HG03378 (cell line): ENCODE measurements at regions not wholly inside any gene's neighbourhood (a gene's known extent, or its start where the extent isn't known, plus 50 kb on each side); places are given as distances from the start of the nearest gene placed in this dataset.
A peak's percentile ranks its signal among the peaks of the same experiment; 100 is the strongest.
"Not testable (repeated sequence)": the region's sequence is repeated elsewhere in the genome, so short reads cannot be mapped to it uniquely, and the experiment has no call there.

ENCODE experiments used
- ATAC-seq: cut with Tn5 transposase; IDR thresholded peaks from one replicate; pipeline ENCODE4 v1.9.1; 2021; ENCODE audit warnings: mild to moderate bottlenecking, moderate library complexity; ENCODE audit not compliant: unreplicated experiment

DNA sequence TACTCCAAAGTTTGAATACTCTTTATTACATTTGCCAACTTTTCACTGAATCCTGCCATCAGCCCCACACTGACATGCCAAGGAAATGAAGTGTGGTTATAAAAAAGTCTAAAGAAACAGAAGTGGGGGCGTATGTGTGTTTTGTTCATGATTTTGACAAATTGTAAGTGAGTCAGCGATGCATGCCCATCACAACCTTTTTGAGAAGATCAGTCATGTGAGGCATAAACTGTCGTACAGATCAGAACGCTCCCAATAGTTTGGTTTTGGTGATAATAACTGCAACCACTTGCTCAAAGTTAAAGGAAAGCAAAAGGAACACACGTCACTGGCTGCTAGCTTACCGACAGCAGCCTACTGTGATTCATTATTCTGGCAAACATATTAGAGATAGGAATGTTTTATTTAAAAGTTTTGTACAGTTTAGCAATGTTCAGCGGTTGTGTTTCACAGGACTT, 95.6 kb downstream of the RGS2 start:
- no peak for ATAC-seq

DNA sequence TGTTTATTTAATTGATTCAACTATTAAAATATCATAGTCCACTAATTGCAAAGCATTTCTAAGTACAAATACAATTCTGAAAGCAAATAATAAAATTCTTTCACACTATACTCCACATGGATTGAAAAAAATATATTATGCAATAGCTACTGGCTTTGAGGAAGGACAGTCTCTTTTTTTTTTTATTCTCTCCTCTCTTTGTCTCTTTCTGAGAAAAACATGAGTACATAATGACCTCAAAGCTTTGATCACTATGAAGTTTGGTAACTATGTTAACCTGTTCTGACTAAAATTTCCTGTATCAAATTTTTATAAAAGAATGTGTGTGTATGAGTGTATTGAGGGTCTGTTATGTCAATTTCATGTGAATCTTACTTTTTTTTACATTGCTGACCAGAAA, 96.2 kb downstream of the RGS2 start:
- no peak for ATAC-seq

DNA sequence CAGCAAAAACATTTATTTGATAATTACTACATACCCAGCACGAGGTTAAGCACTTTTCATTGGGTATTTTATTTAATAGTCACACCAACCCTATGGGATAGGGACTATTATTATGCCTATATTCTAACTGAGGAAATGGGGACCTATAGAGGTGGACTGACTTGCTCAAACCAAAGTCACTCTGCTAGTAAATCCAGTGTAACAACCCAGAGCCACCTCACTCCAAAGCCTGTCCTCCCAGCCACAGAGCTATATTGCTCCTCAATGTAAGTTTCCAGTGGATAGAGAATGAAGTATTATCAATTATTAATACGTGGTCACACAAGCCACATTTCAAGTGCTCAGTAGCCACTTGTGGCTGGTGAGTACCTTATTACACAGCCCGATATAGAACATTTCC, 97.5 kb downstream of the RGS2 start:
- ATAC-seq = no peak

DNA sequence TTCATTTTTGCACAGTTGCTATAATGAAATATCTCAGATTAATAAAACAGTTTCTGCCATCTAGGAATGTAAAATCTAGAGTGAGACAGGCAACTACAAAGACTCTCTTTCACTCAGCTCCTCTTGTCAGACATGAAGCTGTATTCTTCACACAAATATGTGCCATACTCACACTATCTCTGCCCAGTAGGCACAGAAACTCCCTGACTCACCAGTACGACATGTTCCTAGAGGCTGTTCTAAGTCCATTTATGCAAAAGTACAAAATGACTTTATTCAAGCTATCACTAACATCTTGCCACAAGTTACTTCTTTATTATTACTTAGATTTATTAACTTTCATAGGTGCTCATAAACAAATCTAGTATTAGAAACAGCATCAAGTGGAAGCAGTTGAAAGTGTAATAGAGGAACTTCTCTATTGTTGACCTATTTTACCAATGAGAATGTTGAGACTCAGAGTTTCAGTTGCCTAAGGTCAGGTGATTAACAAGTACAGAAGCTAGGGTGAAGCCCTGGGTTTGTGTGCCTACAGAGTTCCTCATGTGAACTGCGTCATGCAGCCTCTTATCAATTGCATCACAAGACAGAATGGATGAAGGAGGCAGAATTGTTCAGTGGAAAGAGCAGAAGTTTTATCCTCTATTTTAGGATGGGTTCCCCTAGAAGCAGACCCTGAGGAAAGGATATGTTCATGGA, 98.9 kb downstream of the RGS2 start:
- peak; percentile 51 for ATAC-seq

DNA sequence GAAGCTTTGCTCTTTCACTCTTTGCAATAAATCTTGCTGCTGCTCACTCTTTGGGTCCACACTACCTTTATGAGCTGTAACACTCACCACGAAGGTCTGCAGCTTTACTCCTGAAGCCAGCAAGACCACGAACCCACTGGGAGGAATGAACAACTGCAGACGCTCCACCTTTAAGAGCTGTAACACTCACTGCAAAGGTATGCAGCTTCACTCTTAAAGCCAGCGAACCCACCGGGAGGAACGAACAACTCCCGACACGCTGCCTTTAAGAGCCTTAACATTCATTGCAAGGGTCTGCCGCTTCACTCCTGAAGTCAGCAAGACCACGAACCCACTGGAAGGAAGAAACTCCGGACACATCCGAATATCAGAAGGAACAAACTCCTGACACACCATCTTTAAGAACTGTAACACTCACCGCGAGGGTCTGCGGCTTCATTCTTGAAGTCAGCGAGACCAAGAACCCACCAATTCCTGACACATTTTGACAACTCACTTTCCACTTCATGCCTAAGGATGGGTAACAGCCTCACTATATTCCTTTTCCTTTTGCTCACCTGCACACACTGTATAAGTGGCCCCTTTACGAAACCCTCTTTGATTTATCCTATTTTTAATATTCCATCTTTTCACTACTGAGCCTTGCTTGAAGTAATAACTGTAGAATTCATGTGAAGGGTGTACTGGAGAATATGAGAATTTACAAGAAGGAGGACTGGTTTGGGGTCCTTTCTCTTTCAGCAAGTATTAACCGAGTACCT, 103.2 kb downstream of the RGS2 start:
- not testable (repeated sequence) for ATAC-seq

DNA sequence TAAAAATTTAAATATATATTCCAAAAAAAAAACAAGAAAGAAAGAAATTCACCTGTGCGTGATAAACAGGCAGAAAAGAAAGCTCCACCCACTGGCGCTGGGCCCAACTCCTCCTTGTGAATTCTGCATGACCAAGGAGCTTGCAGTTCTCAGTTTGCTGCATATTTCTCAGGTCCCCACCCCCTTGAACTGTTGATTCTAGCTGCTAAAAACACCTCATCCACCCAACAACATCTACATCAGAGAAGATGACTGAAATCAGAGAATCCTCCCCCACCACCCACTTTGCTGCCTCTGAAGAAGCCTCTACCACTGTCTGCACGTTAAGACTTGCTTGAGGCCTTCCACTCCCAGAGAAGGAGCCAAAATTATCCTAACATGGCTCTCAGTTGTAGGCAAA, 104.8 kb downstream of the RGS2 start:
- ATAC-seq = no peak

DNA sequence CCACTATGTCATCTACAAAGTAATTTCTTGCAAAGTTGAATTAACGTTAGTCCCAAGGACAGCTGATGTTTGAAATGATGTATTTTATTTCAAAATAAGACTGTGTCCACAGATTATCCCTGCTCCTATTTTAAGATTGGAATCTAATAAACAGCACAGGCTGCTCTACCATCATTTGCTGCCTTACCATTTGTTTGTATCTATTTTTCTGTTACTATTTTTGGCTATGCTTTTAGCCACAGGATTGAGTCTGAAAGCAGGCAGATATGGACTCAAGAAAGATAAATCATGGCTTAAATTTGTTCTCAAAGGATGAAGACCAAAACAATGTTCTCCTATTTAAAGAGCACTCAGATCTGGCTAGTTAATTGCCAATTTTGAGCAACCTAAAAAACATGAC, 105.3 kb downstream of the RGS2 start:
- no peak for ATAC-seq

DNA sequence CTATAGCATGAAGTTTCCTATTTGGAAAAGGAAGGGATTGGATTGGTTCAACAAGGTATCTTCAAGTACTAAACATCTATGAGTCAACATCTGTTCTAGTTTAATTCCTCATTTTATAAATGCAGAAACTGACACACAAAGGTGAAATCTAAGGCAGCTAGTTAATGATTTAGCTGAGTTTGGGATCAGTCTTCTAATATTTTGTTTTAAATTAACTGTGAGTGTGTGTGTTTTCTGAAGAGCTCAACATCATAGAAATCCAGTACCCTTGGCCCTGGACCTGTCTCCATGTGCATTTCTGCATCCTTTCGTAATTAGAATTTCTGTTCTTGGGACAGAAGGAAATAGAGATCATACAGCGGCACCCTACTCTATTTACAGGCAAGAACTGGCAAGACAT, 105.9 kb downstream of the RGS2 start:
- no peak for ATAC-seq

DNA sequence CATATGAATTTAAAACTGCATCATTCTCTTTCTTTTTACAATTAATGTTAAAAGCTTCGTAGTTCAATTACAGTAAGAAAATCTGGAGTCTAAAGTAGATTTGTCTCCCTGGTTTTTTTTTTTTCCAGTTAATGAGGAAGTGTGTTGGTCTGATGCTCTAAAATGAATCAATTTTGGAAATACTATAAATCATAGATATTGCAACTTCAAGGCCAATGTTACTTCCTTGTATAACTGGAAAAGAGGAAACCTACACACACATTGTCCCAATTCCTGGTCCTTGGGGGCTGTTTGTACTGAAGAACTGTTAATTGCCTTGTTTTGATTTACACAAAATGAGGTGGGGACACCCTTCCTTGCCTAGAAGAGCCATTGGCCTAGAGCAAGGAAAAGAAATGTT, 107.2 kb downstream of the RGS2 start:
- ATAC-seq = no peak

DNA sequence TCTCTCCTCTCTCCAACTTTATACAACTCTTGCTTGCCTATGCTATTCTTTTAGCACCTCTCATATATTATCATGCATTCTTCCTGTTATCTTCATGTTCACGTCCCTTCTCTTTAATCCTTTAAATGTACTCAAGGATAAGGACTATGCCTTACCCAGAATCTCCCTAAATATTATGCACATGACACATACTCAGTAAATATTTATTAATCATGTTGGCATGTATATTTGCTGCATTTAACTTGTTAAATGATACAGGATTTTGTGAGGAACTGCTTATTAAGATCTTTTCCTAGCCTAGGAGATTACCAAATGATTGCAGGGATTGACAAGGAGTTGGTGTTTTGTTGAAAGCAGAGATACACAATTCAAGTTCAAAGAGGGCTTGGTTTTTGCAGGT, 109.4 kb downstream of the RGS2 start:
- ATAC-seq = no peak

DNA sequence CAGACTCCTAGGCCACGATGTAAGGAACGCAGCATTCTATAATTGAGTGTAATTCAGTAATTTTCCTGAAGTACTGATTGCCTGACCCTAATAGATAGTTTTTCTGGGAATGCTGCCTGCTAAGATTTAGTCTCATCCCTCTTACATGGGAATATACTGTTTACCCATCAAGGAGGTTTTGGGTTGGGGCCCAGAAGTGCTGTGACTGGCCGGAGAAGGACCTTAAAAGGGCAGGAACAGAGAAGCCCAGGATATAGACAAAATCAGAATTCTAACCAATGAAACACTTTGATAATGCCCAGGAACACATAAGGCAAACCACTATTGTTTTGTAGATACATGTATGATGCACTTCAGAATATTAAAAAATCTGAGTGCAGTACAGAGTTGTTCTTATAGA, 111.6 kb downstream of the RGS2 start:
- ATAC-seq = no peak

DNA sequence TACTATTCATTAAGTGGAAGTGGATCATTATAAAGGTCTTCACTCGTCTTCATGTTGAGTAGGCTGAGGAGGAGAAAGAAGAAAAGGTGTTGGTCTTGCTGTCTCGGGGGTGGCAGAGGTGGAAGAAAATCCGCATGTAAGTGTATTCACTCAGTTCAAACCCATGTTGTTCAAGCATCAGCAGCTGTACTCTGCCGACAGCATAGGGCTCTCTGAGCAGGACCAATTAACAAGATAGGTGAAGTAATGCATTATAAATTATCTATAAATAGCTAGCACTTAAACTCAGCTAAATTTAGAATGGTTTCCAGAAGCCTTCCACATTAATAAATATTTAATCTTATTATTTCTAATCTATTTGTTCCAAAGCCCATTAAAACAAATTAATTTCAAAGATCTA, 116.8 kb downstream of the RGS2 start:
- ATAC-seq = no peak

DNA sequence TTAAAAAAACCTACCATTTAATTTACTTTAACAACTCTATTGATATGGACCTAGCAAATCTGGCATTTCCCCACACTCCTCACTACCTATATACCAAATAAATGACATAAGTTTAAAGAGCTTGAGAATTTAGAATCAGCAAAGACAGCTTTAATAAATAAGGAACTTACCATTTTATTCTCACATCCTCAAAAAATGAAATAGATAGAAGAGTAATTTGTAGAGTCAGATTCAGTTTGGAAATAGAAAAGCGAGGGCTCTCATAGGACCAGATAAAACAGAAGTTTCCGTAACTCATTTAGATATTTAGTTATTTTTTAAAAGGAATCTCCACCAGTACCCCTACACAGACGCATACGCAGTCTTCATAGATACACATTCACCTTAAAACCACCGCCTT, 117.9 kb downstream of the RGS2 start:
- no peak for ATAC-seq

DNA sequence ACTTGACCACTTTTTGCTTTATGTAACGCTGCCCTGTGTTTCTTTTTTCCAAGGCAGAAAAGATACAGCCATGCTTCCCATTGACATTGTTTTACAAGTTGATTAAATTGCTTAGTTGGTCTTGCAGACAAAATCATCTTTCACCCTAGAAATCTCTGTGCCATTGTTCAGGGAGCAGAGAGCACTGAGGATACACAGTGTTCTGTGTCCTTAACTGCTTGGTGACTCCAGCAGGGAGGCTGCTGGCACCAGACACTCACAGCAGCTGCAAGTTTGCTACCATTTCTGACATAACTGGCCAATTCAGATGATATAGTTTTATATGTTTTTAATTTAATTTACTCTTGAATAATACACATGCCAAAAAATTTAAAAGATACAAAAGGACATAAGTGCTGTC, 118.7 kb downstream of the RGS2 start:
- ATAC-seq = no peak

DNA sequence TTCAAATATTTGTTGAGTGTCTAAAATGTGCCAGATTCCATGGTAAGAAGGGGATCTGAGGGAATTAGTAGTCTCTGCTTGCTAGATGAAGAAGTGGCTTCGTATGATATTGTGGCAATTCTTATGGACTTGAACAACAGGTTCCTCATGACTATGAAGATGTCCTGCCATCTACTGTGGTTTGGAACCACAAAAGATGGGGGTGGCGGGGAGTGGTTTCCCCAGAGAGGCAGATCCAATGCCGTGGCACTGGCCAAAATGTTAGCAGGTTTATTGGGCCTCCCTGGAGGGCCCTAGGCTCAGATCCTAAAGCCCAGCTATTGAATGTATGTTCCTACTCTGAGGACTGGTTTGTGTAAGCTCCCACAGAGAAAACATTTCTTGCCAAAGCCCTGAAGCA, 120.8 kb downstream of the RGS2 start:
- ATAC-seq = no peak

DNA sequence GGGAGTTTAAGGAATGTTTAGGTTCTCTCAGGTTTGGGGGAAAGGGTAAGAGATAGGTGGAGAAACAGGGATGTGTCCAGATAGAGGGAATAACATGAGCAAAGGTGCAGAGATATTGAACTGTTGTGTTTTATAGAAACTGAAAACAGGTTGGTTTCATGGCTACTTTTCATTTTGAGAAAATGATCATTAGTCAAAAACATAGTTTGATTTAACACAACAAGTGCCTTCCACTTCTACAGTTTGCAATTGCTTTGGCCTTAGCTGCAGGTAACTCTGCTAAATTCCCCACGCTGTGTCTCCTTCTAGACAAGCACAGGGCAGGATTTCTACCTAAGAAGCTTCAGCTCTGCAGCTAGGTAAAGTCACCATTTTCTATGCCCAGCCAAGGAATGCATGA, 124.9 kb downstream of the RGS2 start:
- no peak for ATAC-seq

DNA sequence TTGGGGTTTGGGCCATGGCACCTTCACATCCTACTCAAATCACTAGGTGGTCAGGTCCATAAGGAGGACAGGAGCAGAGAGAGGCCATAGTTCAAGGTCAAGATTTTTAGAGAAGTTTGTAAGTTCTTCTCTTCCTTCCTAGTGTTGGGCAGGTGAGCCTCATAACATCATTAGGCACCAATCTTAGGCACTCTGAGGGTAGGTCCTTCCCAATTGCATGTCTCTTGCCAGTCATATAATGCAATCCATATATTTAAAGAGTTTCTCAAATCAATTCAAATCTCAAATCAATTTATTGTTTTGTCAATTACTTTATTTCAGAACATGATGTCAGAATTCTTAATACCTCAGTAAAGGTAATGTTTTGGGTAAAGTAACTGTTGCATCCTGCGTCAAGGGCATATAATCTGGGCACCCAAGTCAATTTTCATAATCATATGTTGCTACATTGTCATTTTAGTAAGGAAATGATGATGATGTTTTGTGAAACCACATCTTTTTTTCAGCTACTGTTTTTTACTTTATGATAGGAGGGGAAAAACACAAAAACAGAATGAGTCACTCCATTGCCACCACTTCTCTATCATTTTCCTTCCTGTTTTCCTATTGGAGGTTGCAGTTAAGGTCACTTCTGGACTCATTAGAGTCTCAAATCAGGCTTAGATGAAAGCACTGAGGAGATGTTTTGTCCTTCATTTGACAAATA, 122.7 kb downstream of the UCHL5 start:
- ATAC-seq = peak; percentile 54

DNA sequence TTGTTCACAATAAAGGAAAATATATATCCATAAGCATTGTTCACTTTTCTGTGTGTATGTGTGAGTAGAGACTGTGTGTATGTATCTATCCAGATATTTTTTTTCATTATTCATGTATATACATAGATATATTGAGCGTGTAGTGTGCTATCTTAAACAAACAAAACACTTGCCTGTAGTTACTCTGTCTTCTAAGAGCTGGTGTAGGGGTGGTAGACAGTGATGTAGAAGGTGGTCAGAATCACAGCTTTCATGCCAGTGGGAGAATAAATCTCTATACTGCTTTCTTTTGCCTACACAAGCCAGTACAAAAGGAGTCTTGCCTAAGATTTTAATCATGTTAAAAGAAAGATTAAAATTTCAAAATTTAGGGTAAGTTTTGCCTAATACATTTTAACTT, 122.0 kb downstream of the UCHL5 start:
- no peak for ATAC-seq

DNA sequence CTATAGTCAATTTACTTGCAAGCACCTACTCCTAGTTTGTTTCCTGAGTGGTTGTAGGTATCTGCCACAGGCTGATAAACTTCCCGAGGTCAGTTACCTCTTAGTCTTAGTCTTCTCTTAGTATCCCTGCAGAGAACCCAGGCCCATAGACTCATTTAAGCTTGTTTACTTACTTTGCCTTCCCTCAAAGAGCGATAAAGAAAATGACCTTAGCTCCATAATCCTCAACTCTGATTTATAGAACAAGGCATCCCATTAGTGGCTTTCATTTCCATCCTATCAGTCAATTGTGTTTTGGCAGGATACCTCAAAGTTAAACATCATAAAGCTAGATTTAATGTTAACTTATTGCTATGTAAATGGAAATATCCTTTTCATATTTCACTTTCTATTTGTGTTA, 119.7 kb downstream of the UCHL5 start:
- no peak for ATAC-seq

DNA sequence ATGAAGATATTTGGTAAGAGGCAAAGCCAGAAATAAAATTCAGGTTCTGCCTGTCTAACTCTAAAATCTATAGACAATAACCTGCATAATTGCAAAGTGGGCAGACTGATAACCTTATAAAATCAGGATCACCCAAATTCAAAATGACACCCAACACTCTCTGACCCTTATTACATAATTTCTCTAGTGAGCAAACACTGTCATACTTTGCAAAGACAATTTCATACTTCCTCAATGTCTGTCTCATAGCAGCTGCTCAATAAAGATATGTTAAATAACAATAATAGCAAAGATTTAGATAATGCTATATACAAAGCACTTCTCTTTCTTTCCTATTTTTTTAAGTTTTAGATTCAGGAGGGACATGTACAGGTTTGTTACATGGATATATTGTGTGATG, 118.5 kb downstream of the UCHL5 start:
- no peak for ATAC-seq

DNA sequence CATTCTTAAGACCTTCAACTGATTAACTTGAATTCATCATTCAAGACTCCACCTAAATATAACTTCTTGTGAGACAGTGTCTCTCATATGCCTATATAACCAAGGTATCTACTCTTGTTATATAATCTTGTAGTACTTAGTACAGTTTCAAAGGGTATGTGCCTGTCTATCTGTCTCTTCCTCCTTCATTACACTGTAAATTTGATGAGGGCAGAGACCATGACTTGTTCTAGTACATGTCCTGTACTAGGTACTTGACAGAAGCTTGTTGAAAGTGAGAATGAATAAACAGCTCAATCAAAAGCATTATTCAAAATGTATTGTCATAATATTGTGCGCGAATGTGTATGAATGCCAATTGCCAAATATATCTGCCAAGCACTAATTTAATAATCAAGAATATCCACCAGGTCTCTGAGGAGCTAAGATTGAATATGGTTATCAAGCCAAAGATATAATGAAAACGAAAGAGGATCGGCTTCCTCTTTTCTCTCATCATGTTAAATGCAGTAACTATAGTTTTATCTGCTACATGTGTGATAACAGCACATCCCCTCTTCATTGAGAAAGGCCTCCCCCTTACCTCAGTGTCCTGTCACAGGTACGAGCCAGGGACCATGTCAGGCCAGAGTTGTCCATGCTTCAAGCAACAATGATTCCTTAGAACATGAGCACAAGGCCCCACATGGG, 117.3 kb downstream of the UCHL5 start:
- peak; percentile 59 for ATAC-seq
